Spleen (tissue), 11 donors: ENCODE measurements at regions not wholly inside any gene's neighbourhood (a gene's known extent, or its start where the extent isn't known, plus 50 kb on each side); places are given as distances from the start of the nearest gene placed in this dataset.

Experiments
- DNase-seq: peaks from one replicate; pipeline ENCODE4 v3.0.0-alpha.2; 2020
- H3K27ac ChIP-seq, 8 donors: fragments of 200-600 bp; sonication (generic) in 7 of 8; 1 replicate in 4 of 8; 2 replicates in 4 of 8; pipeline versions ENCODE4 v1.5.0 to v1.8.0; 2016 to 2021; ENCODE audit warnings: inconsistent platforms in 4 of 8, mild to moderate bottlenecking in 4 of 8, moderate library complexity in 1 of 8
- H3K27me3 ChIP-seq, 7 donors: fragments of 200-600 bp; sonication (generic) in 6 of 7; replicated peaks in 1 of 7; 1 replicate in 4 of 7; 2 replicates in 3 of 7; pipeline versions ENCODE4 v1.5.0 to v1.8.0; 2016 to 2021; ENCODE audit warnings: inconsistent platforms in 3 of 7, mild to moderate bottlenecking in 1 of 7
- H3K36me3 ChIP-seq, 6 donors: fragments of 200-600 bp; sonication (generic) in 5 of 6; 1 replicate in 4 of 6; 2 replicates in 2 of 6; pipeline versions ENCODE4 v1.5.0 to v1.8.0; 2016 to 2021; ENCODE audit warnings: inconsistent platforms in 2 of 6
- H3K4me1 ChIP-seq, 6 donors: fragments of 200-600 bp; sonication (generic) in 5 of 6; 1 replicate in 3 of 6; 2 replicates in 3 of 6; pipeline versions ENCODE4 v1.5.0 to v1.8.0; 2016 to 2021; ENCODE audit warnings: inconsistent platforms in 3 of 6
- H3K4me3 ChIP-seq, 8 donors: fragments of 200-600 bp; sonication (generic) in 7 of 8; 1 replicate in 4 of 8; 2 replicates in 4 of 8; pipeline versions ENCODE4 v1.5.0 to v1.8.0; 2016 to 2021; ENCODE audit warnings: inconsistent platforms in 4 of 8, mild to moderate bottlenecking in 4 of 8, moderate library complexity in 2 of 8
- H3K9me3 ChIP-seq, 8 donors: fragments of 200-600 bp; sonication (generic) in 7 of 8; 1 replicate in 4 of 8; 2 replicates in 4 of 8; pipeline versions ENCODE4 v1.5.0 to v1.8.0; 2016 to 2021; ENCODE audit warnings: inconsistent platforms in 4 of 8
- CTCF ChIP-seq, 11 experiments: fragments of 200-600 bp in 7 of 11; fragments of 450-650 bp in 4 of 11; sonication (generic) in 4 of 11; IDR thresholded peaks in 8 of 11; conservative IDR thresholded peaks in 3 of 11; 1 replicate in 7 of 11; 2 replicates in 4 of 11; pipeline versions ENCODE4 v1.4.0 to v1.8.0; 2016 to 2021; ENCODE audit warnings: antibody characterized with exemption in 11 of 11, inconsistent platforms in 4 of 11, mild to moderate bottlenecking in 1 of 11
- POLR2A ChIP-seq, 3 donors: fragments of 450-650 bp; IDR thresholded peaks; one replicate each; pipeline ENCODE4 v1.5.1; 2017; ENCODE audit warnings: antibody characterized with exemption in 3 of 3, mild to moderate bottlenecking in 1 of 3
- POLR2AphosphoS5 ChIP-seq, 3 donors: sonication (generic); formaldehyde crosslinking; IDR thresholded peaks; one replicate each; pipeline ENCODE4 v1.5.1; 2017; ENCODE audit warnings: antibody characterized with exemption in 3 of 3
- WGBS, 5 donors: extraction: QIAGEN DNeasy Blood & Tissue Kit in 3 of 5; methylation state at CpG; one replicate each; pipeline versions ENCODE4 v1.1.5 to v1.1.7; 2013 to 2018; 5-methylcytosine and 5-hydroxymethylcytosine counted together
- intact Hi-C: fragments of 100-400 bp; cut with DNase I; formaldehyde crosslinking; loops from one replicate; pipeline ENCODE4 v1.15.0; 2023; ENCODE audit warnings: low total_unique reads
- donor health status: healthy with polysubstance abuse.
- donor health status: DM: no; HTN: no; CAD: no; lungs with moderate emphysema.
- donor health status: DM: no; HTN: no; CAD: no.
- donor health status: Bipolar disorder and iron deficiency.
- donor health status: healthy.
- donor health status: DM: no; HTN: no; CAD: no.
- donor health status: DM: yes; HTN: yes; CAD: no.

- Histone ChIP-seq H3K4me1 (no peaks in the 10 kb centered on the region), H3K27ac (no peak overlapping the region), H3K36me3 (no peaks in the 10 kb centered on the region), H3K27me3 (no peaks in the 10 kb centered on the region), H3K4me3 (no peak overlapping the region), H3K9me3 (no peaks in the 10 kb centered on the region)
- TF ChIP-seq POLR2AphosphoS5 (IDR thresholded peaks at IDR 0.05) (no peak), POLR2A (IDR thresholded peaks at IDR 0.05) (no peak), CTCF (IDR thresholded peaks at IDR 0.05 in 8 of 11, conservative IDR thresholded peaks at IDR 0.05 in 3 of 11) (no peak)
- no peak for DNase-seq
- intact Hi-C loops: no loop called here
- 82 to 93% (median 85%) methylated on average over 3 of the region's 3 CpGs for WGBS, 5 donors
These were observed 131.4 kb upstream of the DCC start for GRCh38 chr18:52208646-52209045.

DNA sequence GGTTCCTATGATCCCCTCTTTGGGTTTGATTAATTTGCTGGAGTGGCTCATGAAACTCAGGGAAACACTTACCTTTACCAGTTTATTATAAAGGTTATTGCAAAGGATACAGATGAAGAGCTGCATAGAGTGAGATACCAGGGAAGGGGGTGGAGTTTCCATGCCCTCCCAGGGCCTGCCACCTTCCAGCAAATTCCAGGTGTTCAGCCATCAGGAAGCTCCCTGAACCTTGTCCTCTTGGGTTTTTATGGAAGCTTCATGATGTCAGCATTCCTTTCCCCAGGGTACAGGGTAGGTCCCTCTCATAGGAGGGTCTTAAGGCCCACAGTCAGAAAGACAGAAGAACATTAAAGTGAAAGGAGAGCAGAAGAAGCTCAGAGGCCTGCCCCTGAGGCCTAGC lies 123.9 kb upstream of the DCC start:
- H3K4me1 ChIP-seq: no peaks in the 10 kb centered on the region
- H3K27ac ChIP-seq: no peak overlapping the region
- TF ChIP-seq POLR2AphosphoS5 (IDR thresholded peaks at IDR 0.05): no peak
- no peak for TF ChIP-seq CTCF (IDR thresholded peaks at IDR 0.05 in 8 of 11, conservative IDR thresholded peaks at IDR 0.05 in 3 of 11)
- TF ChIP-seq POLR2A (IDR thresholded peaks at IDR 0.05): no peak
- H3K9me3 ChIP-seq: no peaks in the 10 kb centered on the region
- H3K36me3 ChIP-seq: no peaks in the 10 kb centered on the region
- DNase-seq: no peak
- H3K27me3 ChIP-seq: no peaks in the 10 kb centered on the region
- no peak overlapping the region for H3K4me3 ChIP-seq
- intact Hi-C loops: no loop called here

- DNase-seq: no peak
- Histone ChIP-seq H3K27ac (no peak overlapping the region), H3K27me3 (no peaks in the 10 kb centered on the region), H3K36me3 (no peaks in the 10 kb centered on the region), H3K4me3 (no peak overlapping the region), H3K9me3 (no peaks in the 10 kb centered on the region), H3K4me1 (no peaks in the 10 kb centered on the region)
- 49 to 80% (median 52%) methylated on average over 1 of the region's 1 CpG for WGBS, 5 donors
- intact Hi-C loops: no loop called here
- TF ChIP-seq CTCF (IDR thresholded peaks at IDR 0.05 in 8 of 11, conservative IDR thresholded peaks at IDR 0.05 in 3 of 11) (no peak), POLR2AphosphoS5 (IDR thresholded peaks at IDR 0.05) (no peak), POLR2A (IDR thresholded peaks at IDR 0.05) (no peak)
These were observed 123.3 kb upstream of the DCC start for GRCh38 chr18:52216666-52217065.

DNA sequence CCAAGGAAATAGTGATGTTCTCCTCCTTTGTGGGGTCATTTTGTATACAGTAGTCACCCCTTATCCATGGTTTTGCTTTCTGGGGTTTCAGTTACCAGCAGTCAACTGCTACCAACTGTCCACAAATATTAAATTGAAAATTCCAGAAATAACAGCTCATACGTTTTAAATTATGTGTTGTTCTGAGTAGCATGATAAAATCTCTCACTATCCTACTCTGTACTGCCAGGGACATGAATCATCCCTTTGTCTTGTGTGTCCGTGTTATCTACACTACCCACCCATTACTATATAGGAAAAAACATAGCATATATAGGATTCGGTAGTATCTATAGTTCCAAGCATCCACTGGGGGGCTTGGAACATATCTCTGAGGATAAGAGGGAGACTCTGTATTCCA lies 120.9 kb upstream of the DCC start:
- Histone ChIP-seq H3K27me3 (no peaks in the 10 kb centered on the region), H3K36me3 (no peaks in the 10 kb centered on the region), H3K9me3 (no peaks in the 10 kb centered on the region), H3K4me3 (no peak overlapping the region), H3K4me1 (no peaks in the 10 kb centered on the region), H3K27ac (no peak overlapping the region)
- no peak for DNase-seq
- 63 to 81% (median 69%) methylated on average over 3 of the region's 3 CpGs for WGBS, 5 donors
- TF ChIP-seq POLR2A (IDR thresholded peaks at IDR 0.05) (no peak), CTCF (IDR thresholded peaks at IDR 0.05 in 8 of 11, conservative IDR thresholded peaks at IDR 0.05 in 3 of 11) (no peak), POLR2AphosphoS5 (IDR thresholded peaks at IDR 0.05) (no peak)
- intact Hi-C loops: no loop called here
